NCI-H2107 treated with DMSO at 0.1 percent for 48 hours (cell line): ENCODE measurements at regions not wholly inside any gene's neighbourhood (a gene's known extent, or its start where the extent isn't known, plus 50 kb on each side); places are given as distances from the start of the nearest gene placed in this dataset.
"Not testable (repeated sequence)": the region's sequence is repeated elsewhere in the genome, so short reads cannot be mapped to it uniquely, and the experiment has no call there.

Source experiments
- DNase-seq: peaks from one replicate; lab custom pipeline; 2025; ENCODE audit not compliant: unreplicated experiment; lab: John Stamatoyannopoulos, UW

DNA sequence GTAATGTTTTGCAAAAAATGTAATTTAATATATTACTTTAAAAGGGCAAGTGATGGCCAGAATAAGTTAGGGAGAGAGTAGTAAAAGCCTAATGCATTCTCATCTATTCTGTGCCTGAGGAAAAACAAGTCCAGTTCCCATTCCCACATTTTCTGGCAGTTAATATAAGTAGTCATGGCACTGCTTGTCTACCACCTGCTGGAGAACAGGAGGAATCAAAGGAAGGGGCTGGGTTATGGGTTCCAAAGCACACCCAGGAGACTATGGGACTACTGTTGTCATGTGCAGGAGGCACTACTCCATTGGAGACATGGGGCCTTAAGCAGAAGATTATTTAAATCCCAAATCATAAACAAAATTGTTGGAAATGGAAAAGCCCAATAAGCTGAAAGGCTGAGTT is 2618.6 kb downstream of the ARAP2 start:
- no peak for DNase-seq

GRCh38 chr4:33626221-33626620 is 2618.1 kb downstream of the ARAP2 start:
- no peak for DNase-seq

DNA sequence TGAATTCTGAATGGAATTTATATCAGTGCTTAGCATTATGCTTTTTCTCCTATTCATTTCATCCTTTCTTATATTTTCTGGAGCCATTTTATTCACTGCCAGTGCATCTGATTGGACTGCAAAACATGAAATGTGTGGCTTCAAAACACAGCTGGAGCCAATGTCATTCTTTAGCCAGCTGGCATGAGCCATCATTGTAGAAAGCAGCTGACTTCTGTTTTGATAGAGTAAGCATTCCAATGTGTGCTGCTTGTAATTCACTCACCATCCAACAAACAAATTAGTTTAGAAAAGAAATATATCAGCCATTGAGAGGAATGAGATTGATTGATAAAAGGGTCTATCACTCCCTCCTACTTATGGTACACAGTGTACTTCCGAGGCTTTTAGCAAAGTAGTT is 2616.0 kb downstream of the ARAP2 start:
- no peak for DNase-seq

- no peak for DNase-seq
Observed at GRCh38 chr4:33649015-33649414, 2595.3 kb downstream of the ARAP2 start.

GRCh38 chr4:33649471-33649870 is 2594.8 kb downstream of the ARAP2 start:
- DNase-seq, result no peak

GRCh38 chr4:33650036-33650435 is 2594.3 kb downstream of the ARAP2 start:
- no peak for DNase-seq

GRCh38 chr4:33658971-33659370 is 2585.3 kb downstream of the ARAP2 start:
- DNase-seq, result no peak

DNA sequence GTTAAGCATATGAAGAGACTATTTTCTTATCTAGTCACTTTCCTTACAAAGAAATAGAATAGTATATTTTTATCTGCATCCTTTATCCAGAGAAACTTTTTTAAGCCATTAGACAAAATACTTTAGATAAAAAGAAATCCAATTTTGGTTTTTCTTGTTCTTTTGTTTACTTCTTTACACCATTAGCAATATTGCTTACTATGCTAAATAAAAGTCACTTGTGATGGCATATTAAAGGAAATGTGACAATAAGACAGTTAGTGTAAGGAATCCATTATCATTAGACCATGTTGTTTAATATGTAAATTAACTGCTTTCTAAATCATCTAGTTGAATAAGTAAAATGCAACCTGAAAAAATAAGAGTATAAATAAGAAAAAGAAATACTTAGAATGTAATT is 2582.7 kb downstream of the ARAP2 start:
- no peak for DNase-seq

- DNase-seq, result no peak
Observed at GRCh38 chr4:33685939-33686338, 2558.4 kb downstream of the ARAP2 start.

GRCh38 chr4:33696041-33696440 is 2548.3 kb downstream of the ARAP2 start:
- no peak for DNase-seq

DNA sequence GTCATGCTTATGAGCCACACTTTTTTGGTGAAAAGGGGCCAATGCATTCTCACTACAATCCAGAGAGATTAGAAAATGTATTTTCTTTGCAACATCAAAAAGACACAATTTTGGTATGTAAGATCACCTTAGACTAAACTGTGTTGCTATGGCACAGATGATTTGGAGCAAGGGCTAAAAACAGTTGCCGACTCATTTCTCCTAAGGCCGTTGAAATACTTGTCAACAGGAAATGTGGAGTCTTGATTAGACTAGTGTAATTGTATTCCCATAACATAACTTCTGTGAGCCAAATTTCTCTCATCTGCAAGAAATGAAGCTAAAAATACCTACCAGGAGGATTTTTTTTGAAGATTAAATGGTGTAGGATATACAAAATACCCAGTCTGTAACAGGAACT is 2547.7 kb downstream of the ARAP2 start:
- DNase-seq, result no peak

DNA sequence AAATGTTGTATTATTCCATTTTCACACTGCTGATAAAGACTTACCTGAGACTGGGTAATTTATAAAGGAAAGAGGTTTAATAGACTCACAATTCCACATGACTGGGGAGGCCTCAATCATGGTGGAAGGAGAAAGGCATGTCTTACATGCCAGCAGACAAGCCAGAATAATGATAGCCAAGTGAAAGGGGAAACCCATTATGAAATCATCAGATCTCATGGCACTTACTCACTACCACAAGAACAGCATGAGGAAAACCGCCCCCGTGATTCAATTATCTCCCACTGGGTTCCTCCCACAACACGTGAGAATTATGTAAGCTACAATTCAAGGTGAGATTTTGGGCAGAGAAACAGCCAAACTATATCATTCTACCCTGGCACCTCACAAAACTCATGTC is 2535.1 kb downstream of the ARAP2 start:
- DNase-seq, result no peak

DNA sequence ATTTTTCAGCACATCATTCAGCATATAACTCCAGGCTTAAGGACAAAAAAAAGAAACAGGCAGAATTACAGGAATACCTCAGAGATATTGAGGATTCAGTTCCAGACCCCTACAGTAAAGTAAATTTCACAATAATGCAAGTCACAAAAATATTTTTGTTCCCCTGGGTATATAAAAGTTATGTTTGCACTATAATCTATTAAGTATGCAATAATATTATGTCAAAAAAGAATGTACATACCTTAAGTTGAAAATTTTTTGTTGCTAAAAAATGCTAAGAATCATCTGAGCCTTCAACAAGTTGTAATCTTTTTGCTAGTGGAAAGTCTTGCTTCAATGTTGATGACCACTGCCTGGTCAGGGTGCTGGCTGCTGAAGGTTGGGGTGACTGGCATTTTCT is 2532.5 kb downstream of the ARAP2 start:
- no peak for DNase-seq

DNA sequence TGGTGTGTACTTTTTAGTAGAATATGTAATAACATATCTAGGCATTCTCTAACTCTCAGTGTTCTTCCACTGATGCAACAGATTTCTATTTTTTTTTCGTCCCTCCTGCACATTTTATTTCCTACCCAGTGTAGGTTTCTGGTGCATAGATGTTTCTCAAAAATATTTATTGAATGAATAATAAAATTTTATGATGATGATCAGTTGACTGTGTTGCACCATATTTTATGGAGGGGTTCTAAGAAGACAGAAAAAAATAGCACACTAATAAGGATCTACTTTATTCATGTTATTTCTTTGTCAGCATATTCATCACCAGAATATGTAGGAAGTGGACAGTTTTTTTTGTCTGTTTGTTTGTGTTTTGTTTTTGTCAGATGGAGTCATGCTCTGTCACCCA is 2529.3 kb downstream of the ARAP2 start:
- no peak for DNase-seq

- no peak for DNase-seq
Observed at GRCh38 chr4:33715841-33716395, 2528.4 kb downstream of the ARAP2 start.

DNA sequence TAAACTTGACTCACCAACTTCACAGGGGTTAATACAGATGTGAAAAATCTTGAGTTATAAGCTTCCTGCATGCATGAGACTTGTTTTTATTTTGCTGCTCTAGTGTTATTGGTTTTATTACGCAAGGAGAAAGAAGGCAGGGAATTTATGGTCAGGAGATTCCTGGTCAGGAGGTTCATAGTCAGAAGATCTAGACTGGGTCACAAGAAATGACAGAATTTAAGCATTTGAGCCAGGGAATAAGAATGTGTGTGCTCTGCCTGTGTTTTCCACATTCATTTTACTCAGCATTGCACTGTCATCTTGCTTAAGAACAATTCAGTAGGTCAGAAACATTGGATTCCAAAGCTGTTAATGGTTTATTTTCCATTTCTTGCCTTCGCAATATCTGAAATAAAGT is 2522.1 kb downstream of the ARAP2 start:
- no peak for DNase-seq

DNA sequence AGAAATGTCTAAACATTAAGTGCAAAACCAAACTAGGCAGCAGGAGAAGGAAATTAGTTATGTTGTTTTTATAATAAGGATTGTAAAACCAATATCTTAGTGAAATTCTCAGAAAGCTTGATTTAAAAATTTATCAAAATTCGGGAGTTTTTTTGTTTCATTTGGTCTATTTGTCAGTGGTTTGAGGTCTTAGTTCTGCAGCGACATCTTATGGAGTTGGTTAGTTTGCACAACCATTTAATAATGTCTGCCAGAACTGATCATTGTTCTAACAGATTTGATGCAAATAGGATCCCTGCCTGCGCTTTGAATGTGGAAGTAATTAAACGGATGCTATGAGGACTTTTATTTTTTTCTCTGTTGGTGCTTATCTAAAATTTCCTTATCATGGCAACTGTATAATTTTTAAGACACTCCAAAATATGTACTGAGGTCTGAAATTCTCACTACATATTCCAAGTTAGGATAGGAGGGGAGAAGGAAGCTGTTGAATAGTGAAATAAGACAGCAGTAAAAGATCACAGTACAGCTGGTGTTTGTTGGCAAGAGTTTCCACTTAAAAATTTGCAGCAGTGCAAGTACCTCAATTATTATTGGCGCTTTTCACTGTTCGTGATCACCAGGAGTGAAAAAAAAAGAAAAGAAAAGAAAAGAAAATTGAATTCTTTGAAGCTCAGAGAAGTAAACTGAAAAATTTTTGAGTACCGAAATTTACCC is 2521.4 kb downstream of the ARAP2 start:
- DNase-seq, result no peak

- DNase-seq, result no peak
Observed at GRCh38 chr4:33724685-33725084, 2519.6 kb downstream of the ARAP2 start.

- DNase-seq, result no peak
Observed at GRCh38 chr4:33725861-33726260, 2518.5 kb downstream of the ARAP2 start.

DNA sequence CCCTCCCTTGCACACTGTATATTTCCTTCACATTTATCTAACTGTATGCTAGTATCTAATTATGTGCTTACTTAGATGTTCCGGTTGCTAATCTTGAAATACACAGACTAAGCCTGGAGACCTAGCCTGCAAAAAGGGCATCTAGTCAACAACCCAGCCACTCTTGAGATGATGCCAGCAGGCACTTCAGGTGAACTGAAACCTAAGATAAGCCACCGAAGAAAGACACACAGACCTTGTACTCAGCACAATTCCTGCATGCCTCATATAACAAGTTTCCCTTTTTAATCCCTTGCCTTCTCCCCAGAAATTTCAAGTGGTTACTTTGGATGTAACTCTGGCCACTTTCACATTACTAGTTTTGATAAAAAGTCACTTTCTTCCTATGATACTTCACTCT is 2506.6 kb downstream of the ARAP2 start:
- no peak for DNase-seq

DNA sequence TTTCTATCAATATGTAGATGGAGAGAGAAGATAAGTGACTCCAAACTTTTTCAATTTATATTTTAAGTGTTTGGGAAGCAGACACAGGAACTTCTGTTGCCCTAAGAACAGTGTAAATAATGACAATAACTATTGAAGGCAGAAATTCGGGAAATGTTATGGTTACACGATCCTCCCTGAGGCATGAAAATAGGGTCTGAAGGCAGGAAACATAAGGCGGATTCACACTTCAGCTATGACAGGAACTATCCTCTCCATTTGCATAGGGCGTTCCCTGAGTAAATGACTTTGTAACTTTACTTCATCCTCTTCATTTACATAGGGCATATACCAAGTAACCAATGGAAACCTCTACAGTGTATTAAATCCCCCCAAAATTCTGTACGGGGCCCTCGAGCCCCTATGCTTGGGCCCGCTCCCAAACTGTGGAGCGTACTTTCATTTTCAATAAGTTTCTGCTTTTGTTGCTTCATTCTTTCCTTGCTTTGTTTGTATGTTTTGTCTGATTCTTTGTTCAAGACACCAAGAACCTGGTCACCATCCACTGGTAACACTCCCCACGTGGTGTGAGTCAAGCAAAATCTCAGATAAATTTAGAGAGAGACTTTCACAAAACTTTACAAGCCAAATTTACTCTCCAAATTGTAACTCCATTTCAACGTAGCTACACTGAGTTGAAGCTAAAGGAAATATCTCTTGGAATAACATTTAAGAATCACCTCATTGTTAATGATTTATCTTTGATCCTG is 2504.3 kb downstream of the ARAP2 start:
- no peak for DNase-seq

DNA sequence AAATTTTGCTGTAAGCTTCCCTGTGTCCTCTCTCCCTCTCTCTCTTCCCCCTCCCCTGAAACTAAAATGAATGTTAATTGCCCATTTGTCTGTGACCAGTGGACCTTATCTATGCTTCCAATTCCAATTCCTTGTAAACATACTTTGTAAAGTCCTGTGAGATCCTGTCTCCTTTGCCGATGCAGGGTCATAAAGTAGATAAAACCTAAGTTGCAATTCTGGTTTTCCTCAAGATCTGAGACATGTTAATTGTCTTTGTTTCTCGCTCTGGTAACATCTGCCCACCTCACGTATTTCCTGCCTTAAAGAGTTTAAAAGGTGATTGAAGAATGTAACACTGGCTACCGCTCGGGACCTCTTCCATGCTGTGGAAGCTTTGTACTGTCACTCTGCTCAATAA is 2503.4 kb downstream of the ARAP2 start:
- not testable (repeated sequence) for DNase-seq
